H1 (cell line): ENCODE measurements at regions not wholly inside any gene's neighbourhood (a gene's known extent, or its start where the extent isn't known, plus 50 kb on each side); places are given as distances from the start of the nearest gene placed in this dataset.

Experiments used
- CTCF ChIA-PET: fragments of 300-600 bp; sonication (Branson Sonifier 250); formaldehyde crosslinking; loops from one replicate; lab custom pipeline; 2021; ENCODE audit not compliant: partially characterized antibody; lab: Charles Lee
- POLR2A ChIA-PET: fragments of 300-600 bp; sonication (Branson Sonifier 250); formaldehyde crosslinking; loops from one replicate; lab custom pipeline; 2021; ENCODE audit warnings: inconsistent platforms; ENCODE audit not compliant: partially characterized antibody; lab: Charles Lee
- DNase-seq, 2 experiments: peaks; one replicate each; pipeline versions ENCODE4 v3.0.0 to v3.0.0-alpha.2; 2010 to 2022; ENCODE audit warnings: low spot score in 2 of 2, low read depth in 1 of 2, mixed read lengths in 1 of 2
- FAIRE-seq: peaks from 2 replicates; lab custom pipeline; 2011; peaks lifted over from hg19 to GRCh38; lab: Jason Lieb, UNC
- H2AFZ ChIP-seq: 2 replicates; pipeline ENCODE4 v1.8.1; 2012; ENCODE audit warnings: low read length, inconsistent platforms
- H2AK5ac ChIP-seq: 2 replicates; pipeline ENCODE4 v1.6.1; 2013; ENCODE audit warnings: low read depth, low read length
- H2BK120ac ChIP-seq: replicated peaks from 2 replicates; pipeline ENCODE3; 2013; ENCODE audit warnings: low read depth, low read length, inconsistent platforms
- H2BK12ac ChIP-seq: 2 replicates; pipeline ENCODE4 v1.6.1; 2013; ENCODE audit warnings: low read depth, low read length
- H2BK15ac ChIP-seq: 2 replicates; pipeline ENCODE4 v1.6.1; 2013; ENCODE audit warnings: low read length
- H2BK20ac ChIP-seq: 2 replicates; pipeline ENCODE4 v1.6.1; 2013; ENCODE audit warnings: low read length
- H2BK5ac ChIP-seq: 2 replicates; pipeline ENCODE4 v1.6.1; 2013; ENCODE audit warnings: low read depth, low read length
- H3K14ac ChIP-seq: 2 replicates; pipeline ENCODE4 v1.6.1; 2013; ENCODE audit warnings: inconsistent platforms; ENCODE audit not compliant: insufficient read length
- H3K18ac ChIP-seq: 2 replicates; pipeline ENCODE4 v1.6.1; 2013; ENCODE audit warnings: low read length; ENCODE audit errors: extremely low read depth
- H3K23ac ChIP-seq: 2 replicates; pipeline ENCODE4 v1.6.1; 2013; ENCODE audit warnings: inconsistent platforms; ENCODE audit not compliant: insufficient read length
- H3K23me2 ChIP-seq: 2 replicates; pipeline ENCODE4 v1.6.1; 2013; ENCODE audit warnings: low read depth, low read length
- H3K27ac ChIP-seq: 2 replicates; pipeline ENCODE4 v1.6.1; 2011; ENCODE audit warnings: low read depth, low read length, inconsistent platforms
- H3K27me3 ChIP-seq, 4 experiments: replicated peaks in 1 of 4; 1 replicate in 1 of 4; 2 replicates in 3 of 4; pipeline versions ENCODE4 v1.6.1 to v1.8.1; 2011 to 2013; ENCODE audit warnings: low read length in 3 of 4, mild to moderate bottlenecking in 3 of 4, inconsistent platforms in 2 of 4, mixed read lengths in 2 of 4, moderate library complexity in 1 of 4; ENCODE audit not compliant: control insufficient read depth in 3 of 4, insufficient read depth in 3 of 4; ENCODE audit errors: extremely low read depth in 1 of 4
- H3K36me3 ChIP-seq, 4 experiments: 2 replicates each; pipeline versions ENCODE4 v1.6.1 to v1.8.1; 2011 to 2013; ENCODE audit warnings: mild to moderate bottlenecking in 4 of 4, low read length in 3 of 4, moderate library complexity in 2 of 4, control low read depth in 1 of 4, inconsistent platforms in 1 of 4; ENCODE audit not compliant: insufficient read depth in 4 of 4, control insufficient read depth in 2 of 4
- H3K4ac ChIP-seq: replicated peaks from 2 replicates; pipeline ENCODE3; 2013; ENCODE audit warnings: low read length, low read depth, mixed read lengths, inconsistent platforms; ENCODE audit not compliant: insufficient read length
- H3K4me1 ChIP-seq, 4 experiments: replicated peaks in 1 of 4; 1 replicate in 1 of 4; 2 replicates in 3 of 4; pipeline versions ENCODE4 v1.6.1 to v1.8.1; 2011 to 2013; ENCODE audit warnings: low read length in 3 of 4, inconsistent platforms in 2 of 4, mixed read lengths in 1 of 4; ENCODE audit not compliant: insufficient read depth in 4 of 4, control insufficient read depth in 3 of 4
- H3K4me2 ChIP-seq, 2 experiments: 2 replicates each; pipeline versions ENCODE4 v1.6.1 to v1.8.1; 2011 to 2013; ENCODE audit warnings: low read depth in 2 of 2, low read length in 2 of 2, control low read depth in 1 of 2, inconsistent platforms in 1 of 2, mild to moderate bottlenecking in 1 of 2; ENCODE audit not compliant: insufficient read depth in 1 of 2
- H3K4me3 ChIP-seq, 4 experiments: fragments of 200-600, 300-600 bp in 1 of 4; sonication (generic), shearing (Covaris generic), sonication (Bioruptor Twin) in 1 of 4; 2 replicates each; pipeline versions ENCODE4 v1.5.1 to v1.8.1; 2011 to 2016; ENCODE audit warnings: low read length in 4 of 4, low read depth in 3 of 4, control low read depth in 2 of 4, inconsistent platforms in 2 of 4, mild to moderate bottlenecking in 2 of 4, mixed read lengths in 1 of 4, moderate library complexity in 1 of 4; ENCODE audit not compliant: insufficient read depth in 2 of 4; ENCODE audit errors: extremely low read depth in 1 of 4
- H3K56ac ChIP-seq: replicated peaks from 2 replicates; pipeline ENCODE3; 2013; ENCODE audit warnings: low read depth, mild to moderate bottlenecking, mixed read lengths, low read length, inconsistent platforms; ENCODE audit not compliant: insufficient read length
- H3K79me1 ChIP-seq: 2 replicates; pipeline ENCODE4 v1.6.1; 2013; ENCODE audit warnings: low read depth, low read length, control low read depth
- H3K79me2 ChIP-seq, 2 experiments: 2 replicates each; pipeline versions ENCODE4 v1.6.1 to v1.8.1; 2012 to 2013; ENCODE audit warnings: low read length in 2 of 2, mild to moderate bottlenecking in 2 of 2, inconsistent platforms in 1 of 2; ENCODE audit not compliant: insufficient read depth in 2 of 2, control insufficient read depth in 1 of 2
- H3K9ac ChIP-seq, 4 experiments: replicated peaks in 1 of 4; 1 replicate in 1 of 4; 2 replicates in 3 of 4; pipeline versions ENCODE4 v1.6.1 to v1.8.1; 2011 to 2013; ENCODE audit warnings: low read depth in 3 of 4, low read length in 3 of 4, control low read depth in 2 of 4, mild to moderate bottlenecking in 2 of 4, moderate library complexity in 2 of 4, inconsistent platforms in 1 of 4; ENCODE audit errors: extremely low read depth in 1 of 4
- H3K9me3 ChIP-seq, 2 experiments: 2 replicates each; pipeline versions ENCODE4 v1.6.1 to v1.8.1; 2012 to 2013; ENCODE audit warnings: mild to moderate bottlenecking in 2 of 2, moderate library complexity in 2 of 2, control low read depth in 1 of 2, inconsistent platforms in 1 of 2, low read depth in 1 of 2, low read length in 1 of 2, mixed read lengths in 1 of 2; ENCODE audit not compliant: insufficient read depth in 2 of 2
- H4K20me1 ChIP-seq, 2 experiments: replicated peaks in 1 of 2; 2 replicates each; pipeline versions ENCODE3 to v1.8.1; 2011 to 2013; ENCODE audit warnings: inconsistent platforms in 2 of 2, low read length in 2 of 2, mild to moderate bottlenecking in 1 of 2; ENCODE audit not compliant: insufficient read depth in 2 of 2, control insufficient read depth in 1 of 2
- H4K5ac ChIP-seq: 2 replicates; pipeline ENCODE4 v1.6.1; 2013; ENCODE audit warnings: low read length, low read depth, mixed read lengths, inconsistent platforms; ENCODE audit not compliant: insufficient read length
- H4K8ac ChIP-seq: 2 replicates; pipeline ENCODE4 v1.8.0; 2013; ENCODE audit warnings: mild to moderate bottlenecking, moderate library complexity, low read length, inconsistent platforms; ENCODE audit not compliant: insufficient read depth; ENCODE audit errors: extremely low read depth
- H4K91ac ChIP-seq: replicated peaks from 2 replicates; pipeline ENCODE3; 2013; ENCODE audit warnings: low read length, mixed read lengths, inconsistent platforms; ENCODE audit not compliant: insufficient read length
- EGR1 ChIP-seq: IDR thresholded peaks from 2 replicates; pipeline ENCODE4 v1.6.1; 2011; ENCODE audit warnings: low read depth, low read length, borderline replicate concordance
- JUND ChIP-seq: IDR thresholded peaks from 2 replicates; pipeline ENCODE4 v1.6.1; 2011; ENCODE audit warnings: mild to moderate bottlenecking, improper control_type of control experiment, low read length
- MAX ChIP-seq: IDR thresholded peaks from 2 replicates; pipeline ENCODE4 v1.6.1; 2012; ENCODE audit warnings: inconsistent platforms
- RFX5 ChIP-seq: IDR thresholded peaks from 2 replicates; pipeline ENCODE4 v1.6.1; 2011; ENCODE audit warnings: low read depth, low read length, improper control_type of control experiment, borderline replicate concordance
- SRF ChIP-seq: IDR thresholded peaks from 2 replicates; pipeline ENCODE4 v1.6.1; 2011; ENCODE audit warnings: mild to moderate bottlenecking, low read depth, low read length, moderate library complexity
- TAF1 ChIP-seq: IDR thresholded peaks from 2 replicates; pipeline ENCODE4 v1.6.1; 2011; ENCODE audit warnings: mild to moderate bottlenecking, low read depth, low read length
- WGBS, 2 experiments: shearing (Covaris generic) in 1 of 2; methylation state at CpG; one replicate each; pipeline versions ENCODE4 v1.1.6 to v1.1.7; 2013 to 2015; ENCODE audit warnings: low lambda C conversion rate in 2 of 2, mixed read lengths in 2 of 2, inconsistent platforms in 1 of 2, low coverage in 1 of 2, missing lambda C conversion rate in 1 of 2; ENCODE audit not compliant: insufficient replicate concordance in 2 of 2, insufficient coverage in 1 of 2, insufficient read length in 1 of 2; ENCODE audit errors: extremely low coverage in 1 of 2, missing lambda C conversion rate in 1 of 2; 5-methylcytosine and 5-hydroxymethylcytosine counted together

DNA sequence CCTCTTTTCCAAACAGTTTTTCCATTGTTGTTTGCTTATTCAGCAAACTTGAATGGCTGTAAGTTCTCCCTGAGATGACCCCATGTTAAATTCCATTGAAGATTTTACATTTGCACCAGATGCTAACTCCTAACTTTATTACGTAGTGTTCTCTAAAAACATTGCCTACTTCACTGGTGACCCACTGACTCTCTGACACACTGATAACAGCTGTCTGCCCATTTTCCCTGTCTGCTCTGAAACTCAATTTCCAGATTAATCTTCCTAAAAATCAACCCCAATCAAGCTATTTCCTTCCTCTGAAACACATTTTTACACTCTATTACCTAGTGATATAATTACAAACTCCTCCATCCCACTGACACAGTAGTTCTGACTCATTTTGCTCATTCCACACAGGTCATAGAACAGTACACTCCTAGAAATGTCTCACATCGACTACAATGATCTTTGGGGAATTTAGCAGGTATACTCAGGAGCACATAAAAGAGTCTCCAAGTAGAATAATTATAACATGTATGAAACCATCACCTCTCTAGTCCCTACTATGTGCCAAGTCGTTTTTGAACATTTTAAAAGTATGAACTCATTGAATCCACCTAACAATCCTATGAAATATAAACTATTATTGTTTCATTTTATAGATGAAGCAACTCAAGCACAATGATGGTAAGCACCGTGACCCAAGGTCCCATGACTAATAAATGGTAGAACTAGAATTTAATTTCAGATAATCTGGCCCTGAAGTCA, 210.9 kb downstream of the SLIT2 start:
- ChIA-PET CTCF (no interaction called here), POLR2A (no interaction called here)
- Histone ChIP-seq H2BK15ac (no peak overlapping the region), H3K4me3 (no peak overlapping the region), H3K79me2 (no peaks in the 10 kb centered on the region), H3K36me3 (no peaks in the 10 kb centered on the region), H3K23ac (no peak overlapping the region), H3K18ac (no peak overlapping the region), H3K4me2 (no peak overlapping the region), H3K4ac (no peak overlapping the region), H3K27ac (no peak overlapping the region), H2BK12ac (no peak overlapping the region), H4K20me1 (peaks cover 0 to 2% of the 10 kb centered on the region in 2 experiments), H3K27me3 (no peaks in the 10 kb centered on the region), H3K9me3 (no peaks in the 10 kb centered on the region), H2BK120ac (no peak overlapping the region), H2AK5ac (no peak overlapping the region), H2AFZ (no peak overlapping the region), H4K91ac (no peak overlapping the region), H3K4me1 (no peaks in the 10 kb centered on the region), H3K14ac (no peak overlapping the region), H4K8ac (no peak overlapping the region), H2BK5ac (no peak overlapping the region), H3K9ac (no peak overlapping the region), H2BK20ac (no peak overlapping the region), H3K79me1 (no peaks in the 10 kb centered on the region), H3K56ac (no peak overlapping the region), H4K5ac (no peak overlapping the region), H3K23me2 (no peaks in the 10 kb centered on the region)
- whole genome bisulfite sequencing, 2 experiments: 91% methylated on average over 4 of the region's 4 CpGs; no CpG with 5 or more reads in 1 of the 2 experiments
- no peak for FAIRE-seq
- no peak for DNase-seq
- no peak for TF ChIP-seq RFX5
- TF ChIP-seq JUND: no peak
- TF ChIP-seq EGR1: no peak
- no peak for TF ChIP-seq MAX
- no peak for TF ChIP-seq SRF
- no peak for TF ChIP-seq TAF1
